ENCODE measurements at regions not wholly inside any gene's neighbourhood (a gene's known extent, or its start where the extent isn't known, plus 50 kb on each side); places are given as distances from the start of the nearest gene placed in this dataset.

GRCh38 chr5:97909541-97909940 is 726.5 kb upstream of the RIOK2 start:
- TF ChIP-seq, protein P1, sequence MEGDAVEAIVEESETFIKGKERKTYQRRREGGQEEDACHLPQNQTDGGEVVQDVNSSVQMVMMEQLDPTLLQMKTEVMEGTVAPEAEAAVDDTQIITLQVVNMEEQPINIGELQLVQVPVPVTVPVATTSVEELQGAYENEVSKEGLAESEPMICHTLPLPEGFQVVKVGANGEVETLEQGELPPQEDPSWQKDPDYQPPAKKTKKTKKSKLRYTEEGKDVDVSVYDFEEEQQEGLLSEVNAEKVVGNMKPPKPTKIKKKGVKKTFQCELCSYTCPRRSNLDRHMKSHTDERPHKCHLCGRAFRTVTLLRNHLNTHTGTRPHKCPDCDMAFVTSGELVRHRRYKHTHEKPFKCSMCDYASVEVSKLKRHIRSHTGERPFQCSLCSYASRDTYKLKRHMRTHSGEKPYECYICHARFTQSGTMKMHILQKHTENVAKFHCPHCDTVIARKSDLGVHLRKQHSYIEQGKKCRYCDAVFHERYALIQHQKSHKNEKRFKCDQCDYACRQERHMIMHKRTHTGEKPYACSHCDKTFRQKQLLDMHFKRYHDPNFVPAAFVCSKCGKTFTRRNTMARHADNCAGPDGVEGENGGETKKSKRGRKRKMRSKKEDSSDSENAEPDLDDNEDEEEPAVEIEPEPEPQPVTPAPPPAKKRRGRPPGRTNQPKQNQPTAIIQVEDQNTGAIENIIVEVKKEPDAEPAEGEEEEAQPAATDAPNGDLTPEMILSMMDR (conservative IDR thresholded peaks at IDR 0.05; ENCODE audit: low read depth, low read length) = no peak
- DNase-seq (ENCODE audit: low read depth) = no peak
- no peak overlapping the region for H3K4me3 ChIP-seq (ENCODE audit: low read length)

GRCh38 chr5:97914483-97914882 is 731.4 kb upstream of the RIOK2 start:
- H3K4me3 ChIP-seq (ENCODE audit: low read length) = no peak overlapping the region
- TF ChIP-seq, protein P1 (conservative IDR thresholded peaks at IDR 0.05; ENCODE audit: low read depth, low read length) = no peak
- no peak for DNase-seq (ENCODE audit: low read depth)

DNA sequence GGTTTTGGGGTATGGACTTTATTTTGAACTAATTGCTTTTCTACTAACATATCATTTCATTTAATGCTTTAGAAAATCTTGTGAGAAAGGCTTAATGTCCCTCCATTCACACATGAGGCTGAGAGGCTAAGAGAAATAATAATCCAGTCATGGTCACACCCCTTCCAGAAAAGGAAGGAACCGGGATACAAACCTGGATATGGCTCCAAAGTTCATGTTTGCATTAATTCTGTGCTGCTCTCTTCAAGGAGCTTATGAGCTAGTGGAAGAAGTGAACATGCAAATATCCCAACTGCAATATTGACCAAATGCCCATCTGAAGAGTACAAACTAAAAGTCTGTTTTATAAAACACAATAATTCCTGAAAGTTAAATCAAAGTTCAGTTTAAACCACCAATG is 732.1 kb upstream of the RIOK2 start:
- TF ChIP-seq, protein P1 (conservative IDR thresholded peaks at IDR 0.05; ENCODE audit: low read depth, low read length) = no peak
- DNase-seq (ENCODE audit: low read depth) = no peak
- H3K4me3 ChIP-seq (ENCODE audit: low read length) = no peak overlapping the region

GRCh38 chr5:97918057-97918456 is 735.0 kb upstream of the RIOK2 start:
- no peak for DNase-seq (ENCODE audit: low read depth)
- TF ChIP-seq, protein P1 (conservative IDR thresholded peaks at IDR 0.05; ENCODE audit: low read depth, low read length) = no peak
- H3K4me3 ChIP-seq (ENCODE audit: low read length) = no peak overlapping the region

DNA sequence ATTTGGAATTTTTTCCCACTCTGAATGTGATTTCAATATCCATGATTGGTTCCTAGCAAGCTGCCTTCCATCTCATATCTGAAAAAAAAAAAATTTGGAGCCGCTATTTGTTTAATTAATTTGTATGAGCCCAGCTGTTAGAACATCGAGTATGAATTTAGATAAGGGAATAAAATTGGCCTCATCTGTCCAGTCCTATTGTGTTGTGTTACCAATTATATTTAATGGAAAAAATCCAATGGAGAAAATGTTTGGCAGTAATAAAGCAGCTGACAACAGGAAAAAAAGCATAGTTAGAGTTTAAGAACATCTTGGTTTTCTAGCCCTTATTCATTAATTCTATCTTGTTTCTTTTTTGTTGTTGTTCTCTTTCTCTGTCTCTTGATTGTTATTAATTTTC is 735.6 kb upstream of the RIOK2 start:
- no peak overlapping the region for H3K4me3 ChIP-seq (ENCODE audit: low read length)
- TF ChIP-seq, protein P1 (conservative IDR thresholded peaks at IDR 0.05; ENCODE audit: low read depth, low read length) = no peak
- DNase-seq (ENCODE audit: low read depth) = no peak

GRCh38 chr5:97919719-97920118 is 736.7 kb upstream of the RIOK2 start:
- TF ChIP-seq, protein P1 (conservative IDR thresholded peaks at IDR 0.05; ENCODE audit: low read depth, low read length) = no peak
- no peak overlapping the region for H3K4me3 ChIP-seq (ENCODE audit: low read length)
- no peak for DNase-seq (ENCODE audit: low read depth)

DNA sequence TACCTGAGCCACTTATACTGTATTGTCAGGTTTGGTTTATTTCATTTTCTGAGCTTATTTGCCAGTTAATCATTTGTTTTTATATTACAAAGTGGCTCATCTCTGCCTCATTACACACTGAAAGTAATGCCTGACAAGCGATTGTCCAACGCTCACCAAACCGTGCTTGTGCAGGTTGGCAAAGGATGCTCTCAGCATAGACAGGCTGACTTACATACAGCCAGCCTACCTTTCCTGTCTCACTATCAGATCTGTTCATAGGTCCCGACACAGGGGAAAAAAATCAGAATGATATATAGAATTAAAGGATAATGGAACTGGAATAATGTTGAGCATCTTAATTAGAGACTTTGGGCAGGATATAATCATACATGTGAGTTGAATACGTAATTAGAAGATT is 739.7 kb upstream of the RIOK2 start:
- no peak for DNase-seq (ENCODE audit: low read depth)
- no peak overlapping the region for H3K4me3 ChIP-seq (ENCODE audit: low read length)
- TF ChIP-seq, protein P1 (conservative IDR thresholded peaks at IDR 0.05; ENCODE audit: low read depth, low read length) = no peak

Data from retinal pigment epithelial cell (primary cell).